BE2C (cell line): ENCODE measurements at regions not wholly inside any gene's neighbourhood (a gene's known extent, or its start where the extent isn't known, plus 50 kb on each side); places are given as distances from the start of the nearest gene placed in this dataset.

Source experiments
- DNase-seq: peaks from one replicate; pipeline ENCODE4 v3.0.0-alpha.2; 2020
- H3K27me3 ChIP-seq: fragments of 250-450 bp; sonication (Bioruptor Pico); 2 replicates; pipeline ENCODE4 v1.5.1; 2020; ENCODE audit warnings: mild to moderate bottlenecking
- H3K36me3 ChIP-seq: fragments of 250-450 bp; sonication (Bioruptor Pico); 2 replicates; pipeline ENCODE4 v1.5.1; 2020; ENCODE audit warnings: mild to moderate bottlenecking
- H3K4me1 ChIP-seq: fragments of 250-450 bp; sonication (Bioruptor Pico); 2 replicates; pipeline ENCODE4 v1.5.1; 2020
- H3K4me3 ChIP-seq: 2 replicates; pipeline ENCODE4 v1.5.1; 2011; ENCODE audit warnings: low read depth, low read length
- H3K9me3 ChIP-seq: fragments of 250-450 bp; sonication (Bioruptor Pico); 2 replicates; pipeline ENCODE4 v1.5.1; 2020
- TF ChIP-seq, protein P1 (sequence below): IDR thresholded peaks from 2 replicates; pipeline ENCODE4 v1.5.1; 2012; ENCODE audit warnings: mild to moderate bottlenecking, low read depth, low read length

DNA sequence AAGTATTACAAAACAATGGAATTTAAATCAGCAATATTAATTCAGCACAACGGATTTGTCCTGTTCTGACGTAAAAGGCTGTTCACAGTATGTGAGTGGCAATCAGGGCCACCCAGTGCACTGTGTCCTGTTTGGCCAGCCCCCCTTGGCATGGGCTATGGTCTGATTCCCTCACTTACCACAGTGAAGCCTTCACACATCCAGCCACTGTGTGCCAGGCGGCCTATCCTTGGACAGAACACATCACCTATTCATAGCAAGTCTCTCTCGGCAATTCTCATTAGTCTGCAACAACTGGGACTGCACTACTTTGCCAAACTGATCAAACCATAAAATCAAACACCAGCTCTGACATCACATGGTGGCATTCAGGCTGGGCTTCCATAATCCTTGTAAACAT is 221.5 kb upstream of the TSHZ3 start:
- H3K4me1 ChIP-seq, result no peaks in the 10 kb centered on the region
- TF ChIP-seq, protein P1, sequence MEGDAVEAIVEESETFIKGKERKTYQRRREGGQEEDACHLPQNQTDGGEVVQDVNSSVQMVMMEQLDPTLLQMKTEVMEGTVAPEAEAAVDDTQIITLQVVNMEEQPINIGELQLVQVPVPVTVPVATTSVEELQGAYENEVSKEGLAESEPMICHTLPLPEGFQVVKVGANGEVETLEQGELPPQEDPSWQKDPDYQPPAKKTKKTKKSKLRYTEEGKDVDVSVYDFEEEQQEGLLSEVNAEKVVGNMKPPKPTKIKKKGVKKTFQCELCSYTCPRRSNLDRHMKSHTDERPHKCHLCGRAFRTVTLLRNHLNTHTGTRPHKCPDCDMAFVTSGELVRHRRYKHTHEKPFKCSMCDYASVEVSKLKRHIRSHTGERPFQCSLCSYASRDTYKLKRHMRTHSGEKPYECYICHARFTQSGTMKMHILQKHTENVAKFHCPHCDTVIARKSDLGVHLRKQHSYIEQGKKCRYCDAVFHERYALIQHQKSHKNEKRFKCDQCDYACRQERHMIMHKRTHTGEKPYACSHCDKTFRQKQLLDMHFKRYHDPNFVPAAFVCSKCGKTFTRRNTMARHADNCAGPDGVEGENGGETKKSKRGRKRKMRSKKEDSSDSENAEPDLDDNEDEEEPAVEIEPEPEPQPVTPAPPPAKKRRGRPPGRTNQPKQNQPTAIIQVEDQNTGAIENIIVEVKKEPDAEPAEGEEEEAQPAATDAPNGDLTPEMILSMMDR, result no peak
- no peaks in the 10 kb centered on the region for H3K36me3 ChIP-seq
- H3K4me3 ChIP-seq, result no peak overlapping the region
- H3K9me3 ChIP-seq, result no peaks in the 10 kb centered on the region; the same call in none of the 2 replicates
- no peaks in the 10 kb centered on the region for H3K27me3 ChIP-seq
- no peak for DNase-seq

DNA sequence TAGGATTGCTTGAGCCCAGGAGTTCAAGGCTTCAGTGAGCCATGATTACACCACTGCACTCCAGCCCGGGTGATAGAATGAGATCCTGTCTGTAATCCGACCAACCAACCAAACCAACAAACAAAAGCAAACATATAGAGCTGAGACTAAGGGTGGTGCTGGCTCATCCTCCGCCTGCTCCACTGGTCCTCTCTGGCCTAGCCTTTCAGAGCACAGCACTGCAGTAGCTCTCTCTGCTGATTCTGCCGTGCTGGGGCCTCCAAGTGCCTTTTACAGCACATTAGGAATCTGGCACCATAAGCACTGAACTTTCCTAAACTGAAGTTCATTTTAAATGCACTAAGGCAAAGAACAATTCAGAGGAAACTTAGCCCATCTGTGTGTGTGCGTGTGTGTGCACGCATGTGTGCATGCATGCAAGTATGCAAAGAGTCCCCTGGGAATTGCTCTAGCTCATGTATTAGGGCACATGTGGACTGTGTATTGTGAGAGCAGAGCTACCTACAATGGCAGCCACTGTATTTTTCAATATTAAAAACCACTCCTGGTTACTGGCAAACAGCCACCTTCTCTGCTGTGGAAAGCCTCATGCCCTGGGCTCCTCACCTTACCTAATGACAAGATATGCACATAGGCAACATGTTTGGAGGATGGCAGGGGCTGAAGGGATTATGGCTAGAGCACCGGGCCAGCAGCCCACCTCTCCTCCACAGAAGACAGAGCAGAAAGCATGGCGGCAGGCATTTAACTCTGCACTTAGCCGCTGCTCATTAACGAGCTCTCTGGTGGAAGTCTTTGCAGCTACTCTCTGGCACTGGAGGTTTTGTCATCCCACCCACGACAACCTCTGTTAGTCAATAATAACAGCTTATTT is 223.1 kb upstream of the TSHZ3 start:
- TF ChIP-seq, protein P1, result no peak

DNA sequence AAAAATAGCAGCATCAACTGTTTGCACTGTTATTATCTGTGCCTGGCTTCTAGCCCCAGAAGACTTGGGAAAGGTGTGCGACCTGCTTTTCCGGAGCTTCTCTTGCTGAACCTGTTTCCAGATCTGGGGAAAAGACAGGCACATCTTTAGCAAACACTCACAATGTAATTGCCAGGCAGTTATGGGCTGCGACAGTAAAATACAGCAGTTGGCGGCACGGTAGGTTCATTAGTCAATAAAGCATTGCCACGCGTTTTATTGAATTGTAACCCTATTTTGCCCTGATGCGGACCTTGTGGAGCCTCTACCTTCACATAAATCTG is 223.7 kb upstream of the TSHZ3 start:
- TF ChIP-seq, protein P1, result no peak
- no peaks in the 10 kb centered on the region for H3K4me1 ChIP-seq
- DNase-seq, result no peak
- no peaks in the 10 kb centered on the region for H3K9me3 ChIP-seq
- H3K4me3 ChIP-seq, result no peak overlapping the region
- no peaks in the 10 kb centered on the region for H3K27me3 ChIP-seq
- no peaks in the 10 kb centered on the region for H3K36me3 ChIP-seq

More for the DNA sequence above, 223.1 kb upstream of the TSHZ3 start:
- no peak overlapping the region for H3K4me3 ChIP-seq
- DNase-seq, result no peak
- H3K36me3 ChIP-seq, result no peaks in the 10 kb centered on the region
- H3K4me1 ChIP-seq, result no peaks in the 10 kb centered on the region
- H3K9me3 ChIP-seq, result no peaks in the 10 kb centered on the region
- no peaks in the 10 kb centered on the region for H3K27me3 ChIP-seq

DNA sequence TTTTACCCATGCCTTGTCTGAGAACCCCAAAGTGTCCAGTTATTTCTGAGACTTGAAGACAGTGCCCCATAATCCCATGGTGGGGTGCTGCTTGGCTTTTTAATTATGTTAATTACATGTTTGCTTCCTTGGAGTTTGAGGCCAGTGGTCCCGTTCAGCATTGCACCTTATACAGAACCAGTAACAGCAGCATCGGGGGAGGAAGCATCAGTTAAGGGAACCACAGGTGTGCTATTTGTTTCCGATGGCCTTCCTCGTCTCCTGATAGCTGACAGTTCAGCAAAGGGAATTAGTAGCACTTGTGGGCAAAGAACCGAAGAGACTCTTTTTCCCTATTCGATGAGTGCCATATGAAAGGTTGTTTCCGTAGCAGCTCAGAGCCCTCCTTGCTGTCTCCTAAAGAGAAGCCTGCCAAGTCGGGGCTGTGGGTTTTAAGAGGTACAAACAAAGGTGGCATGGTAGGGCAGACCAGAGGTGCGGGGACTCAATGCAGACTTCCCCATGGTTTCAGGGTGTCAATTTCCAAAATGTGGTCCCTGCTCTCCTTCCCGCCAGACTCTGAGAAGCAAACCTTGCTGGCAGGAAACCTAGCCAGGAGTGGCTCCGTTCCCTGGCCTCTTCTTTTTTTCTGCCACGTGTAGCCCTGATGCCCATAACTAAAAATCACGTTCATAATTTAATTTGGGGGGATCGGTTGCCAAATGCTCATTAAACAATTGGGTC is 225.2 kb upstream of the TSHZ3 start:
- no peaks in the 10 kb centered on the region for H3K9me3 ChIP-seq
- H3K27me3 ChIP-seq, result no peaks in the 10 kb centered on the region
- H3K36me3 ChIP-seq, result no peaks in the 10 kb centered on the region
- TF ChIP-seq, protein P1, result no peak
- no peak for DNase-seq
- H3K4me3 ChIP-seq, result no peak overlapping the region
- no peaks in the 10 kb centered on the region for H3K4me1 ChIP-seq

DNA sequence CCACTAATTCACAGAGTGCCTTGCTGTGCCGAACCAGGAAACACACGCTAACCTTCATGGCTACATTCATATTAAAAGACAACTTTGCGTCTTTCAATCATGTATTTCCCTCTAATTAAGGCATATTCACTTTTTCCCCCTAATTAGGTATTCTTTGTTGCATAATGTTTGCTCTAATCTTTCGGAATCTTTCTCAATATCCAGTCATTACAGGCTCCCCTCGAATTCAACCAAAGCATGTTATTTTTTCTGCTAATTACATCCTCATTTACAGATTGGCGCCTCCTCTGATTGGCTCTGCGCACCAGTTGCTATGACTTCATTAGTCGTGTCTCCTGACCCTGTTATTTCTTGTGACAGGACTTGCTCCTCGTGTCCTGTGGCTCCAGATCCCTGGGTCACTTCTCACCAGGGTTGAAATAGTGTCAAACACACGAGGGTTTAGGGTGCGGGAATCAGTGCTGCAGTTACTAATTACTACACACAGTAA is 226.7 kb upstream of the TSHZ3 start:
- H3K27me3 ChIP-seq, result no peaks in the 10 kb centered on the region
- H3K9me3 ChIP-seq, result no peaks in the 10 kb centered on the region
- no peaks in the 10 kb centered on the region for H3K36me3 ChIP-seq
- TF ChIP-seq, protein P1, result no peak
- no peaks in the 10 kb centered on the region for H3K4me1 ChIP-seq
- no peak for DNase-seq
- H3K4me3 ChIP-seq, result no peak overlapping the region

DNA sequence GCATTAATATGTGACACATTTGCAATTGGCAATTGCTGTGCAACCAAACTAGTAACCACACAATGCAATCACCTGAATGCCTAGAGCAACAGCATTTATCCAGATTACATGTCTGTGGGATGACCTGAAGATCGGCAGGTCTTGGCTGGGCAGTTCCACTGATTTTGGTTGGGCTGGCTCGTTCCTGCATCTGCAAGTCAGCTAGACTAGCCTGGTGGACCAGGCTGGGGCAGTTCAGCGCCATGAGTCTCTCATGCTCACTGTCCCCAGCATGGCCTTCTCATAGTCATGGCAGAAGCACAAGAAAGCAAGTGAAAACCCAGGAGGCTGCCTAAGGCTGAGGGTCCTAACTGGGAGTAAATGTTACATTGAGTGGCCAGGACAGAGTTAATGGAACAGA is 229.1 kb upstream of the TSHZ3 start:
- TF ChIP-seq, protein P1, result no peak
- no peak for DNase-seq
- Histone ChIP-seq H3K4me1 (no peaks in the 10 kb centered on the region), H3K27me3 (no peaks in the 10 kb centered on the region), H3K9me3 (no peaks in the 10 kb centered on the region), H3K36me3 (no peaks in the 10 kb centered on the region), H3K4me3 (no peak overlapping the region)
